K562 (cell line): ENCODE measurements at regions not wholly inside any gene's neighbourhood (a gene's known extent, or its start where the extent isn't known, plus 50 kb on each side); places are given as distances from the start of the nearest gene placed in this dataset.

Experiments
- ATAC-seq: fragments of 200-7000 bp; cut with Tn5 transposase; 3 replicates; pipeline ENCODE4 v1.9.1; 2020; ENCODE audit warnings: moderate library complexity
- BruUV-seq: library from RNA; stranded (reverse); fragments of 400-500 nt; replicated peaks from 2 replicates; lab custom pipeline; 2021; lab: Mats Ljungman, UMichigan
- CTCF ChIA-PET: fragments of 300-600 bp; formaldehyde crosslinking; extraction: SDS; loops from one replicate; lab custom pipeline; 2021; ENCODE audit warnings: low intra/inter-chr PET ratio; lab: Yijun Ruan, JAX
- POLR2A ChIA-PET: fragments of 300-600, 350-650 bp; sonication (Branson Sonifier 250); formaldehyde crosslinking; extraction: SDS; loops from one replicate; lab custom pipeline; 2021; ENCODE audit warnings: antibody characterized with exemption, inconsistent platforms; lab: Yijun Ruan, JAX
- DNase-seq, 4 experiments: peaks; one replicate each; pipeline versions ENCODE4 v3.0.0 to v3.0.0-alpha.2; 2011 to 2018; ENCODE audit warnings: low spot score in 3 of 4, mixed read lengths in 3 of 4; ENCODE audit errors: extremely low read depth in 1 of 4
- FAIRE-seq: peaks from 2 replicates; lab custom pipeline; 2011; peaks lifted over from hg19 to GRCh38; lab: Jason Lieb, UNC
- H2AFZ ChIP-seq: 2 replicates; pipeline ENCODE4 v1.6.0; 2011; ENCODE audit warnings: low read depth, low read length, control low read depth, inconsistent platforms
- H3K27ac ChIP-seq: fragments of 200-600 bp; 3 replicates; pipeline ENCODE4 v1.8.0; 2011; ENCODE audit warnings: low read depth, mild to moderate bottlenecking, control low read depth, inconsistent platforms, low read length, moderate library complexity, mixed read lengths; ENCODE audit errors: extremely low read depth
- H3K27me3 ChIP-seq, 2 experiments: fragments of 300-600 bp in 1 of 2; 2 replicates in 1 of 2; 3 replicates in 1 of 2; pipeline versions ENCODE4 v1.6.0 to v1.8.0; 2011; ENCODE audit warnings: inconsistent platforms in 2 of 2, low read length in 2 of 2, mild to moderate bottlenecking in 1 of 2, mixed read lengths in 1 of 2, moderate library complexity in 1 of 2; ENCODE audit not compliant: control insufficient read depth in 2 of 2, insufficient read depth in 2 of 2
- H3K36me3 ChIP-seq: fragments of 300-600 bp; 3 replicates; pipeline ENCODE4 v1.8.0; 2011; ENCODE audit warnings: mild to moderate bottlenecking, low read length, inconsistent platforms; ENCODE audit not compliant: control insufficient read depth, insufficient read depth
- H3K4me1 ChIP-seq, 2 experiments: fragments of 200-600 bp in 1 of 2; replicated peaks in 1 of 2; 2 replicates in 1 of 2; 3 replicates in 1 of 2; pipeline versions ENCODE4 v1.5.1 to v1.8.0; 2011; ENCODE audit warnings: inconsistent platforms in 2 of 2, low read length in 2 of 2, mild to moderate bottlenecking in 1 of 2, mixed read lengths in 1 of 2, moderate library complexity in 1 of 2; ENCODE audit not compliant: control insufficient read depth in 2 of 2, insufficient read depth in 2 of 2
- H3K4me2 ChIP-seq: 2 replicates; pipeline ENCODE4 v1.6.1; 2011; ENCODE audit warnings: low read length, control low read depth, inconsistent platforms, mixed read lengths; ENCODE audit not compliant: insufficient read depth
- H3K4me3 ChIP-seq: fragments of 200-600 bp; sonication (generic), shearing (Covaris generic); 2 replicates; pipeline ENCODE4 v1.5.1; 2016; ENCODE audit warnings: control low read depth, inconsistent platforms
- H3K79me2 ChIP-seq: fragments of 200-600 bp; 3 replicates; pipeline ENCODE4 v1.8.0; 2011; ENCODE audit warnings: low read length, inconsistent platforms; ENCODE audit not compliant: control insufficient read depth, insufficient read depth
- H3K9ac ChIP-seq, 2 experiments: 2 replicates each; pipeline versions ENCODE4 v1.6.0 to v1.6.1; 2011; ENCODE audit warnings: low read depth in 2 of 2, low read length in 2 of 2, control low read depth in 1 of 2, inconsistent platforms in 1 of 2, mild to moderate bottlenecking in 1 of 2, mixed read lengths in 1 of 2; ENCODE audit not compliant: insufficient read depth in 1 of 2
- H3K9me1 ChIP-seq: one replicate; pipeline ENCODE4 v1.6.0; 2011; ENCODE audit warnings: inconsistent platforms, mild to moderate bottlenecking, low read length, moderate library complexity; ENCODE audit not compliant: control insufficient read depth, insufficient read depth
- H3K9me3 ChIP-seq: replicated peaks from 2 replicates; pipeline ENCODE4 v1.5.1; 2011; ENCODE audit warnings: low read depth, low read length, inconsistent platforms; ENCODE audit not compliant: control insufficient read depth, insufficient read depth
- H4K20me1 ChIP-seq: replicated peaks from 2 replicates; pipeline ENCODE4 v1.6.1; 2011; ENCODE audit warnings: low read length, inconsistent platforms, mixed read lengths; ENCODE audit not compliant: control insufficient read depth, insufficient read depth
- CBX2 ChIP-seq: fragments of 200-600 bp; sonication (generic); IDR thresholded peaks from one replicate; pipeline ENCODE4 v1.6.1; 2012; ENCODE audit warnings: mild to moderate bottlenecking, low read length, inconsistent platforms; ENCODE audit not compliant: insufficient read depth, poor library complexity, severe bottlenecking
- MECOM ChIP-seq: fragments of 250-450 bp; sonication (Bioruptor Pico); IDR thresholded peaks from 2 replicates; pipeline ENCODE4 v1.8.0; 2022; ENCODE audit warnings: inconsistent platforms
- PHF20 ChIP-seq: fragments of 450-650 bp; IDR thresholded peaks from 2 replicates; pipeline ENCODE4 v1.6.1; 2018; ENCODE audit not compliant: partially characterized antibody
- WGBS: fragments of 100-300 bp; shearing (Covaris generic); methylation state at CpG from one replicate; pipeline ENCODE4 v1.1.6; 2016; ENCODE audit warnings: low coverage, mixed read lengths; ENCODE audit not compliant: insufficient coverage; ENCODE audit errors: missing lambda C conversion rate; 5-methylcytosine and 5-hydroxymethylcytosine counted together
- in situ Hi-C: fragments of 300-500 bp; cut with MboI; formaldehyde crosslinking; loops from 4 replicates; pipeline ENCODE4 v1.15.0; 2018; ENCODE audit warnings: inconsistent platforms, mixed read lengths
- intact Hi-C: fragments of 100-400 bp; cut with micrococcal nuclease; formaldehyde crosslinking; loops from 2 replicates; pipeline ENCODE4 v1.14.2; 2022
- TF ChIP-seq, protein P1 (sequence below): sonication (generic); formaldehyde crosslinking; IDR thresholded peaks from 2 replicates; pipeline ENCODE4 v1.8.0; 2022; ENCODE audit warnings: mild to moderate bottlenecking, missing genetic modification reagents, borderline replicate concordance
- TF ChIP-seq, protein P2 (sequence below), 3 experiments: IDR thresholded peaks in 2 of 3; conservative IDR thresholded peaks in 1 of 3; 2 replicates each; pipeline ENCODE4 v1.5.1; 2011 to 2012; ENCODE audit warnings: low read length in 3 of 3, mild to moderate bottlenecking in 3 of 3, control low read depth in 2 of 3, improper control_type of control experiment in 1 of 3, inconsistent platforms in 1 of 3, low read depth in 1 of 3, mixed read lengths in 1 of 3, moderate library complexity in 1 of 3; ENCODE audit not compliant: insufficient read depth in 2 of 3

DNA sequence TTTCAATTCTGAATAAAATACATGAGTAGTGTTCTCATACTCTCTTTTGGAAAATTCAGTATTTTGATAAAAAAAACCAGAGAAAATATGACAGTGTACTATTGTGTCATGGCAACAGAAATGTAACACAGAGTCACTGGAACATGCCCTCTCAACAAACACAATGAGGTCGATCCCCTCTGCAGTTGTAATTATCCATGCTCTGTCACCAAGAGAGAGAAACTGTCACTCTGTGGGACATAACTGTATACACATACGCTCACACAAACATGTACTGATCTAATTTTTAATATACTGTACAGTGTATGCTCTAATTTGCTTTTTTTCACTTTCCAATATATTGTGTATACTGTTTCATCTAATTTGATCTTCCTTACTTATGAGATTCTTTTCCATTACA, 1136.8 kb upstream of the TENM3 start:
- Histone ChIP-seq H3K27ac (no peak overlapping the region), H3K79me2 (no peaks in the 10 kb centered on the region), H3K4me2 (no peak overlapping the region), H2AFZ (no peak overlapping the region), H3K4me1 (no peaks in the 10 kb centered on the region), H4K20me1 (no peaks in the 10 kb centered on the region), H3K36me3 (no peaks in the 10 kb centered on the region), H3K4me3 (no peak overlapping the region), H3K27me3 (no peaks in the 10 kb centered on the region), H3K9me3 (no peaks in the 10 kb centered on the region), H3K9me1 (no peaks in the 10 kb centered on the region), H3K9ac (no peak overlapping the region)
- intact Hi-C loops (no loop called here), in situ Hi-C loops (no loop called here)
- DNase-seq (no peak), FAIRE-seq (no peak), ATAC-seq (no peak)
- 0% methylated on average over 2 of the region's 2 CpGs for WGBS
- ChIA-PET CTCF (no interaction called here), POLR2A (no interaction called here)
- TF ChIP-seq PHF20 (no peak), CBX2 (no peak), MECOM (CRISPR knock-in tag) (no peak)
- TF ChIP-seq, protein P1, sequence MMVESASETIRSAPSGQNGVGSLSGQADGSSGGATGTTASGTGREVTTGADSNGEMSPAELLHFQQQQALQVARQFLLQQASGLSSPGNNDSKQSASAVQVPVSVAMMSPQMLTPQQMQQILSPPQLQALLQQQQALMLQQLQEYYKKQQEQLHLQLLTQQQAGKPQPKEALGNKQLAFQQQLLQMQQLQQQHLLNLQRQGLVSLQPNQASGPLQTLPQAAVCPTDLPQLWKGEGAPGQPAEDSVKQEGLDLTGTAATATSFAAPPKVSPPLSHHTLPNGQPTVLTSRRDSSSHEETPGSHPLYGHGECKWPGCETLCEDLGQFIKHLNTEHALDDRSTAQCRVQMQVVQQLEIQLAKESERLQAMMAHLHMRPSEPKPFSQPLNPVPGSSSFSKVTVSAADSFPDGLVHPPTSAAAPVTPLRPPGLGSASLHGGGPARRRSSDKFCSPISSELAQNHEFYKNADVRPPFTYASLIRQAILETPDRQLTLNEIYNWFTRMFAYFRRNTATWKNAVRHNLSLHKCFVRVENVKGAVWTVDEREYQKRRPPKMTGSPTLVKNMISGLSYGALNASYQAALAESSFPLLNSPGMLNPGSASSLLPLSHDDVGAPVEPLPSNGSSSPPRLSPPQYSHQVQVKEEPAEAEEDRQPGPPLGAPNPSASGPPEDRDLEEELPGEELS (CRISPR knock-in tag) = no peak
- TF ChIP-seq, protein P2, sequence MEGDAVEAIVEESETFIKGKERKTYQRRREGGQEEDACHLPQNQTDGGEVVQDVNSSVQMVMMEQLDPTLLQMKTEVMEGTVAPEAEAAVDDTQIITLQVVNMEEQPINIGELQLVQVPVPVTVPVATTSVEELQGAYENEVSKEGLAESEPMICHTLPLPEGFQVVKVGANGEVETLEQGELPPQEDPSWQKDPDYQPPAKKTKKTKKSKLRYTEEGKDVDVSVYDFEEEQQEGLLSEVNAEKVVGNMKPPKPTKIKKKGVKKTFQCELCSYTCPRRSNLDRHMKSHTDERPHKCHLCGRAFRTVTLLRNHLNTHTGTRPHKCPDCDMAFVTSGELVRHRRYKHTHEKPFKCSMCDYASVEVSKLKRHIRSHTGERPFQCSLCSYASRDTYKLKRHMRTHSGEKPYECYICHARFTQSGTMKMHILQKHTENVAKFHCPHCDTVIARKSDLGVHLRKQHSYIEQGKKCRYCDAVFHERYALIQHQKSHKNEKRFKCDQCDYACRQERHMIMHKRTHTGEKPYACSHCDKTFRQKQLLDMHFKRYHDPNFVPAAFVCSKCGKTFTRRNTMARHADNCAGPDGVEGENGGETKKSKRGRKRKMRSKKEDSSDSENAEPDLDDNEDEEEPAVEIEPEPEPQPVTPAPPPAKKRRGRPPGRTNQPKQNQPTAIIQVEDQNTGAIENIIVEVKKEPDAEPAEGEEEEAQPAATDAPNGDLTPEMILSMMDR (IDR thresholded peaks at IDR 0.05 in 2 of 3, conservative IDR thresholded peaks at IDR 0.05 in 1 of 3; ENCODE audit: insufficient read depth in 2 of 3, low read depth in 1 of 3, low read length in 3 of 3) = no peak
- BruUV-seq = no TSS peak
